RWPE1 (cell line): ENCODE measurements at regions not wholly inside any gene's neighbourhood (a gene's known extent, or its start where the extent isn't known, plus 50 kb on each side); places are given as distances from the start of the nearest gene placed in this dataset.

Source experiments
- CTCF ChIA-PET: fragments of 350-600 bp; sonication (Branson Sonifier 250); formaldehyde crosslinking; extraction: SDS; loops from one replicate; lab custom pipeline; 2021; lab: Yijun Ruan, JAX
- POLR2A ChIA-PET: fragments of 400-600 bp; formaldehyde crosslinking; extraction: SDS; loops from one replicate; lab custom pipeline; 2020; ENCODE audit warnings: antibody characterized with exemption; ENCODE audit not compliant: low non-redundant PET; lab: Yijun Ruan, JAX
- DNase-seq: peaks from one replicate; pipeline ENCODE4 v3.0.0; 2012; ENCODE audit warnings: low spot score
- H3K27ac ChIP-seq: fragments of 450-650 bp; 2 replicates; pipeline ENCODE4 v1.5.1; 2017
- CTCF ChIP-seq: fragments of 450-650 bp; conservative IDR thresholded peaks from 2 replicates; pipeline ENCODE4 v1.5.1; 2017; ENCODE audit warnings: low read depth, mild to moderate bottlenecking

GRCh38 chr21:16768096-16768495, 744.7 kb upstream of the CXADR start:
- ChIA-PET POLR2A (no interaction called here), CTCF (no interaction called here)
- H3K27ac ChIP-seq, result no peak overlapping the region
- no peak for TF ChIP-seq CTCF
- DNase-seq, result no peak

DNA sequence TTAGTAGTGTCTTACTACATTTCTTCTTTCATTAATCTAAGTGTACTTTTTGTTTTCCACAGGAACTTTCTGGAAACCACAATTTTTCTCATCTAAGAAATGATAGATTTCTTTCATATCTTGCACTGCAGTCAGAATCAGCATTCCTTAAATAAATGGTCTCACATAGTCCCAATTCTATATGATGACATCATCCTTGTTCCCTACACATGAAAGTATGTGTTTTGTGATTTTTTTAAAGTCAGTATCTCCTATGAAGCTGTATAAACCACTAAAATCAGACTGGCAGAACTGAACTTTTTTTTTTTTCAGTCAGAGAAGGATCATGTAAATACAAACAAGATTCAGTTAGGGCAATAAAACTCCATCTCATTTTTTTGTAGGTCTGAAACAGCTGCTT, 742.6 kb upstream of the CXADR start:
- no peak overlapping the region for H3K27ac ChIP-seq
- CTCF ChIA-PET, result no interaction called here
- no peak for DNase-seq
- POLR2A ChIA-PET, result no interaction called here
- TF ChIP-seq CTCF, result no peak

DNA sequence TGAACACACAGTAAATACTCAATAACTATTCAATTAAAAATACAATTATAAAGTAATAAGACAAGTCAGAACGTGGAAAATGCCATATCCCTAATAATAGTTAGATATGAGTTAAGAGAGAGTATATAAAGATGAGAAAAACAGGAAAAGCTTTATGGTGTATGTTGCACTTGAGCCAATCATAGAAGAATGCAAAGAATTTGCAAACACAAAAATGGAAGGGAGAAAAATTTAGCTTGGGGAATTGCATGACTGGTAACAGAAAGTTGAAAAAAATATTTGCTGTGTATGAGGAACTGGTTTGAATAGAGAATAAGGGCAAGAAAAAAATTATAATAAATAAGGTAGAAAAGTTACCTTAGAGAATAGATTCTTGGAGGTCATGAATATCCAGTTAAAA, 739.6 kb upstream of the CXADR start:
- POLR2A ChIA-PET, result no interaction called here
- no peak for TF ChIP-seq CTCF
- no peak overlapping the region for H3K27ac ChIP-seq
- no peak for DNase-seq
- CTCF ChIA-PET, result no interaction called here

- ChIA-PET CTCF (no interaction called here), POLR2A (no interaction called here)
- no peak overlapping the region for H3K27ac ChIP-seq
- no peak for DNase-seq
- TF ChIP-seq CTCF, result no peak
These were observed 737.8 kb upstream of the CXADR start for GRCh38 chr21:16775076-16775475.

GRCh38 chr21:16777041-16777720, 735.7 kb upstream of the CXADR start:
- ChIA-PET CTCF (no interaction called here), POLR2A (no interaction called here)
- no peak overlapping the region for H3K27ac ChIP-seq
- no peak for DNase-seq
- no peak for TF ChIP-seq CTCF

DNA sequence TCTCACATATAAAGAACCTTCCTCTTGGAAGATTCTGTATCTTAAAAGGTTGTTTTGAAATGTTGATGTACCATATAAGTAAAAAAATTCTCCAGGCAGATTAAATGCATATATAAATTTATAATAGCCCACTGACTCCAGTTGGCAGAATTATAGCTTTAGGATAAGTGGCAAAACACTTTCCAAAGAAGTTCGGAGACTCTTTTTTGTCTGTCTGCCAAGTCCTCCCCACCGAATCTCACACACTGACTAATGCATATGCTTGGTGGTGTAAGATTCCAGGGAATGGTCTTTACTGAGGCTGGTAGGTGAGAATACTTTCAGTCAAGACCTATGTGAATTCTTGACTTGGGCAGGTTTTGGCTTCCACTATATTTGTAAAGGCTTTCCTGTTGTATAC, 724.3 kb upstream of the CXADR start:
- DNase-seq, result no peak
- ChIA-PET POLR2A (no interaction called here), CTCF (no interaction called here)
- TF ChIP-seq CTCF, result no peak
- H3K27ac ChIP-seq, result no peak overlapping the region
